PFSK-1 (cell line): ENCODE measurements at regions not wholly inside any gene's neighbourhood (a gene's known extent, or its start where the extent isn't known, plus 50 kb on each side); places are given as distances from the start of the nearest gene placed in this dataset.

Experiments used
- POLR2AphosphoS5 ChIP-seq: IDR thresholded peaks from 2 replicates; pipeline ENCODE4 v1.6.1; 2012; ENCODE audit warnings: low read depth, mild to moderate bottlenecking, control low read depth, low read length, moderate library complexity
- REST ChIP-seq, 2 experiments: IDR thresholded peaks; 2 replicates each; pipeline versions ENCODE4 v1.6.1 to v1.8.0; 2011 to 2012; ENCODE audit warnings: low read depth in 2 of 2, low read length in 2 of 2, control low read depth in 1 of 2, inconsistent platforms in 1 of 2, mild to moderate bottlenecking in 1 of 2, moderate library complexity in 1 of 2; ENCODE audit not compliant: insufficient read depth in 1 of 2
- TAF1 ChIP-seq: IDR thresholded peaks from 2 replicates; pipeline ENCODE4 v1.6.1; 2012; ENCODE audit warnings: low read length, control low read depth, borderline replicate concordance; ENCODE audit not compliant: insufficient read depth

GRCh38 chr18:34942975-34943374 lies 98.2 kb upstream of the MAPRE2 start:
- TF ChIP-seq POLR2AphosphoS5 = no peak
- TF ChIP-seq REST (IDR thresholded peaks at IDR 0.05; ENCODE audit: insufficient read depth in 1 of 2, low read depth in 2 of 2, low read length in 2 of 2) = no peak
- TF ChIP-seq TAF1 = no peak
